Karpas-422 (cell line): ENCODE measurements at regions not wholly inside any gene's neighbourhood (a gene's known extent, or its start where the extent isn't known, plus 50 kb on each side); places are given as distances from the start of the nearest gene placed in this dataset.
"Not testable (repeated sequence)": the region's sequence is repeated elsewhere in the genome, so short reads cannot be mapped to it uniquely, and the experiment has no call there.

Experiments used
- DNase-seq: peaks from one replicate; pipeline ENCODE4 v3.0.0-alpha.2; 2015
- H2AFZ ChIP-seq: fragments of 200-600 bp; sonication (generic); 2 replicates; pipeline ENCODE4 v1.6.1; 2014; ENCODE audit warnings: antibody characterized with exemption, low read length, mixed read lengths
- H3K27ac ChIP-seq: fragments of 200-600 bp; sonication (generic); 2 replicates; pipeline ENCODE4 v1.5.1; 2014; ENCODE audit warnings: mild to moderate bottlenecking, low read length, moderate library complexity
- H3K27me3 ChIP-seq: fragments of 200-600 bp; sonication (generic); 2 replicates; pipeline ENCODE4 v1.6.1; 2014; ENCODE audit warnings: low read length, mixed read lengths
- H3K36me3 ChIP-seq: fragments of 200-600 bp; sonication (generic); 2 replicates; pipeline ENCODE4 v1.6.1; 2014; ENCODE audit warnings: low read length, mixed read lengths; ENCODE audit not compliant: insufficient read depth
- H3K4me1 ChIP-seq: fragments of 200-600 bp; sonication (generic); 2 replicates; pipeline ENCODE4 v1.6.1; 2014; ENCODE audit warnings: mild to moderate bottlenecking, low read length, mixed read lengths
- H3K4me2 ChIP-seq: fragments of 200-600 bp; sonication (generic); 2 replicates; pipeline ENCODE4 v1.6.1; 2014; ENCODE audit warnings: low read length, low read depth, mild to moderate bottlenecking; ENCODE audit not compliant: poor library complexity, severe bottlenecking
- H3K4me3 ChIP-seq: fragments of 200-600 bp; sonication (generic); 2 replicates; pipeline ENCODE4 v1.5.1; 2014; ENCODE audit warnings: mild to moderate bottlenecking, antibody characterized with exemption, low read length, mixed read lengths
- H3K79me2 ChIP-seq: fragments of 200-600 bp; sonication (generic); 2 replicates; pipeline ENCODE4 v1.6.1; 2014; ENCODE audit warnings: mild to moderate bottlenecking, low read length, mixed read lengths
- H3K9ac ChIP-seq: fragments of 200-600 bp; sonication (generic); 2 replicates; pipeline ENCODE4 v1.6.0; 2014; ENCODE audit warnings: low read length
- H3K9me2 ChIP-seq: fragments of 200-600 bp; sonication (generic), shearing (Covaris generic); replicated peaks from 2 replicates; pipeline ENCODE4 v1.6.0; 2014; ENCODE audit warnings: mild to moderate bottlenecking, low read length, moderate library complexity; ENCODE audit not compliant: insufficient read depth
- H3K9me3 ChIP-seq: fragments of 300-700, 200-600 bp; sonication (generic); 2 replicates; pipeline ENCODE4 v1.6.1; 2014; ENCODE audit warnings: low read length, mixed read lengths
- H4K20me1 ChIP-seq: fragments of 200-600 bp; sonication (generic); 2 replicates; pipeline ENCODE4 v1.6.1; 2014; ENCODE audit warnings: mild to moderate bottlenecking, antibody characterized with exemption, low read length, low read depth; ENCODE audit not compliant: insufficient read depth

DNA sequence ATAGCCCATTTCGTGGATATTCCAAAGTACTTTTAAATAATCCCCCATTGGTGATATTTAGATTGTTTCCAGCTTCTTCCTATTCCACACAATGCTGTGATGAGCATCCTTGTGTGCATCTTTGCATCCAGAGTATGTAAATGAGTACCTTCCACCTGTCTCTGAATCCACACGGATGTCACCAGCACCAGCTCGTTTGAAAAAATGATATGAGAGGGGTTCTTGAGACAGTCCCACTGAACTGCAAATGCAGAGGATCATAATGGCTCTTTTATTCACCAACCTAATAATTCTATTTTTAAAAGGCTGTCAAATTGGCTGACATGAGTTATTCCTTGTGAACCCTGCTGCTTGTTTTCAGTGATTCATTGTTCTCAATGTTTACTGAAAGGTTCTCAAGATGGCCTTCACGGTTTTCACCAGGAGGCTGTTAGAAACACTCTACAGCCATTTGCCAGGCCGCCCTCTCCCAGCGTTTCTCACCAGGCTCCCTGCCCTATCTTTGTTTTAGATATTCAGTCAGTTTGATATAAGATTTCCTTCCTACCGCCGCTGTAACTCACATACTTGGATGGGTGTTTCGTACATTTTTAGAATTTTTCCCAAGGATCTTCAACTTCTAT, 96.7 kb upstream of the PTPRG start:
- Histone ChIP-seq H3K4me3 (no peak overlapping the region), H3K4me2 (no peak overlapping the region), H3K9me2 (no peaks in the 10 kb centered on the region), H3K27me3 (no peaks in the 10 kb centered on the region), H3K4me1 (no peaks in the 10 kb centered on the region), H3K9ac (no peak overlapping the region), H3K27ac (no peak overlapping the region), H3K36me3 (no peaks in the 10 kb centered on the region), H4K20me1 (no peaks in the 10 kb centered on the region), H2AFZ (no peak overlapping the region), H3K9me3 (peaks cover 18% of the 10 kb centered on the region), H3K79me2 (no peaks in the 10 kb centered on the region)
- DNase-seq: no peak

- H3K27me3 ChIP-seq: no peaks in the 10 kb centered on the region
- no peaks in the 10 kb centered on the region for H3K79me2 ChIP-seq
- no peak overlapping the region for H3K4me3 ChIP-seq
- no peak for DNase-seq
- no peak overlapping the region for H3K27ac ChIP-seq
- no peaks in the 10 kb centered on the region for H3K4me1 ChIP-seq
- no peak overlapping the region for H2AFZ ChIP-seq
- H3K9me3 ChIP-seq: peaks cover 15% of the 10 kb centered on the region
- no peaks in the 10 kb centered on the region for H4K20me1 ChIP-seq
- no peaks in the 10 kb centered on the region for H3K9me2 ChIP-seq
- H3K4me2 ChIP-seq: no peak overlapping the region
- no peak overlapping the region for H3K9ac ChIP-seq
- no peaks in the 10 kb centered on the region for H3K36me3 ChIP-seq
Measured at GRCh38 chr3:61466357-61466756, 95.0 kb upstream of the PTPRG start.

DNA sequence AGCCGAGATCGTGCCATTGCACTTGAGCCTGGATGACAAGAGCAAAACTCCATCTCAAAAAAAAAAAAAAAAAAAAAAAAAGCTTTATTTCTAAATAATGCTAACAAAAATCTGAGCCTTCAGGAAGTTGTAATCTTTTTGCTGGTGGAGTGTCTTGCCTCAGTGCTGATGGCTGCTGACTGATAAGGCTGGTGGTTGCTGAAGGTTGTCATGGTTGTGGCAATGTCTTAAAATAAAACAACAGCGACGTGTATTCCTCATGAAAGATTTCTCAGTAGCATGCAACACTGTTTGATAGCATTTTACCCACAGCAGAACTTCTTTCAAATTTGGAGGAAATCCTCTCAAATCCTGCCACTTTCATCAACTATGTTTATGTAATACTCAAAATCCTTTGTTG, 77.4 kb upstream of the PTPRG start:
- Histone ChIP-seq H4K20me1 (no peaks in the 10 kb centered on the region), H3K36me3 (no peaks in the 10 kb centered on the region), H2AFZ (no peak overlapping the region), H3K9me3 (peaks cover 5% of the 10 kb centered on the region), H3K4me2 (no peak overlapping the region), H3K27ac (no peak overlapping the region), H3K27me3 (no peaks in the 10 kb centered on the region), H3K79me2 (no peaks in the 10 kb centered on the region), H3K9me2 (no peaks in the 10 kb centered on the region), H3K4me1 (no peaks in the 10 kb centered on the region), H3K9ac (no peak overlapping the region), H3K4me3 (no peak overlapping the region)
- DNase-seq: no peak

DNA sequence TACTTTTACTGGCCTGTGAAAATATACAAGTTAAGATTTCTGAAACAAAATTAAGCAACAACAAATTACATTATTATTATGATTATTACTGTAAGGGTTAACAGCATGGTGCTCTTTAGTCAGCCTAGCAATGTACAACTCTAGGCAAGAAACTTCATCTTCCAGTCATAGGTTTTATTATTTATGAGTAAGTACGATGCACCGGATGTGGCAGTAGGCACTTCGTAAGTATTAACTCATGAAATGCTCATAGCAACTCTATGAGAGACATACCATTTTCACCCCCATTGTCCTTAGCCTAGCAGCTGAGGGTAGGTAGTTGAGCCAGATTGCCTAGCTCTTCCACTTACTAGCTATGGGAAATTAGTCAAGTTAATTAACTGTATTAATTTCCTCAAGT, 68.0 kb upstream of the PTPRG start:
- no peaks in the 10 kb centered on the region for H3K27me3 ChIP-seq

DNA sequence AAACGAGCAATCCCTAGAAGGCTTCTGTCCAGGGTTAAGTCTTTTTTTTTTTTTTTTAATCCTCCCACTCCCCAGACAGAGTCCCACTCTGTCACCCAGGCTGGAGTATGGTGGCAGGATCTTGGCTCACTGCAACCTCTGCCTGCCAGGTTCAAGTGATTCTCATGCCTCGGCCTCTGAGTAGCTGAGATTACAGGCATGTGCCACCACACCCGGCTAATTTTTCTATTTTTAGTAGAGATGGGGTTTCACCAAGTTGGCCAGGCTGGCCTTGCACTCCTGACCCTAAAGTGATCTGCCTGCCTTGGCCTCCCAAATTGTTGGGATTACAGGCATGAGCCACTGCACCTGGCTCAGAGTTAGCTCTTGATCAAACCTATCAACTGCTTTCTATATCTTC, 67.1 kb upstream of the PTPRG start:
- not testable (repeated sequence) for H3K4me3 ChIP-seq, H3K27ac ChIP-seq, H3K9ac ChIP-seq, H2AFZ ChIP-seq, H4K20me1 ChIP-seq, H3K4me2 ChIP-seq, H3K36me3 ChIP-seq, H3K79me2 ChIP-seq, H3K4me1 ChIP-seq, DNase-seq, H3K9me2 ChIP-seq, H3K27me3 ChIP-seq
- H3K9me3 ChIP-seq: peaks cover 20% of the 10 kb centered on the region

More for the DNA sequence above, 68.0 kb upstream of the PTPRG start:
- no peak overlapping the region for H3K4me3 ChIP-seq
- H2AFZ ChIP-seq: no peak overlapping the region
- H3K36me3 ChIP-seq: no peaks in the 10 kb centered on the region
- H3K9me3 ChIP-seq: peaks cover 14% of the 10 kb centered on the region
- H3K4me2 ChIP-seq: no peak overlapping the region
- no peaks in the 10 kb centered on the region for H3K9me2 ChIP-seq
- no peaks in the 10 kb centered on the region for H4K20me1 ChIP-seq
- DNase-seq: no peak
- no peak overlapping the region for H3K9ac ChIP-seq
- H3K27ac ChIP-seq: no peak overlapping the region
- H3K4me1 ChIP-seq: no peaks in the 10 kb centered on the region
- no peaks in the 10 kb centered on the region for H3K79me2 ChIP-seq

DNA sequence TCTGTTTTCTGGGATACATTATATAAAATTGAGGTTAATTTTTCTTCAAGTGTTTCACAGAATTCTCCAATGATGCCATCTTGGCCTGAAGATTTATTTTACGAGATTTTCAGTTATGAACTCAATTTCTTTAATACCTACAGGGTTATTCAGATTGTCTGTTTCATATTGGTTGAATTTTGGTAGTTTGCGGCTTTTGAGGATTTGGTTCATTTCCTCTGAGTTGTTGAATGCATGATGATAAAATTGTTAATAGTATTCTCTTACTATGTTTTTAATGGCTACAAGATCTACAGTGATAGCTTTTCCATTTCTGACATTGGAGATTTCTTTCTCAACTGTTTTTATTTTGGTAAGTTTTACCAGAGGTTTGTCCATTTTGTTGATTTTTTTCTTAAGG, 63.9 kb upstream of the PTPRG start:
- DNase-seq: no peak
- no peaks in the 10 kb centered on the region for H3K4me1 ChIP-seq

DNA sequence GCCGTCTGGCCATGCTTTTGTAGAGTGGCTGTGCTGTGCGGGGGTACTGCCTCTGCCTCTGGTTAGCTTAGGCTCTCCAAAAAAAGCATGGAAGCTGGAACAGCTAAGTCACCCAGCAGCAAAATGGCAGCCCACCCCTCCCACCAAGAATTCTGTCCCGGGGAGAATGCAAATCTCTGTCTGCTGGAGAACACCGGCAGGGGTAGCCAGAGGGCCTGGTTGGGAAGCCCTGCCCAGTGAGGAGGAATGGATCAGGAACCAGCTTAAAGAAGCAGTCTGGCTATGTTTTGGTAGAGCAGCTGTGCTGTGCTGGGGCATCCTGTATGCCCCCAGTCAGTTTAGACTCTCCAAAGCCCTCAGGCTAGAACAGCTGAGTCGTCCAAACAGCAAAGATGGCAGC, 56.2 kb upstream of the PTPRG start:
- no peak overlapping the region for H3K27ac ChIP-seq
- H3K9me3 ChIP-seq: peaks cover 11% of the 10 kb centered on the region
- no peak overlapping the region for H3K9ac ChIP-seq
- no peaks in the 10 kb centered on the region for H3K4me1 ChIP-seq
- no peak for DNase-seq
- H3K4me3 ChIP-seq: no peak overlapping the region
- no peaks in the 10 kb centered on the region for H3K79me2 ChIP-seq
- H3K9me2 ChIP-seq: no peaks in the 10 kb centered on the region
- H4K20me1 ChIP-seq: no peaks in the 10 kb centered on the region
- no peak overlapping the region for H3K4me2 ChIP-seq
- no peak overlapping the region for H2AFZ ChIP-seq
- no peaks in the 10 kb centered on the region for H3K36me3 ChIP-seq
- H3K27me3 ChIP-seq: no peaks in the 10 kb centered on the region

More for the DNA sequence above, 63.9 kb upstream of the PTPRG start:
- Histone ChIP-seq H3K4me3 (no peak overlapping the region), H3K9me2 (no peaks in the 10 kb centered on the region), H3K79me2 (no peaks in the 10 kb centered on the region), H3K36me3 (no peaks in the 10 kb centered on the region), H3K4me2 (no peak overlapping the region), H3K9ac (no peak overlapping the region), H3K9me3 (peaks cover 14% of the 10 kb centered on the region), H3K27me3 (no peaks in the 10 kb centered on the region), H2AFZ (no peak overlapping the region), H4K20me1 (no peaks in the 10 kb centered on the region), H3K27ac (no peak overlapping the region)

DNA sequence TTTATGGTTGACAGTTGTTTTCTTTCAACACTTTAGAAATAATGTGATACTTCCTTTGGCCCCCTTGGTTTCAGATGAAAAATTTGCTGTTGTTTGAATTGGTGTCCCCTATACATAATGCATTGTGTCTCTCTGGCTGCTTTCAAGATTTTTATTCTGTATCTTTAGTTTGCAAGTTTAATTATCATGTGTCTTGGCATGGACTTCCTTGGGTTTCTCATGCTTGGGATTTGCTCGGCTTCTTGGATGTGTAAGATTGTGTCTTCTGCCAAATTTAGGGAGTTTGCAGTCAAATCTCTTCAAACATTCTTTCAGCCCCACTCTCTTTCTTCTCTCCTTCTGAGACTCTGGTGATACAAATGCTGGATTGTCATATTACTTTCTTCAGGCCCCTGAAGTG, 53.4 kb upstream of the PTPRG start:
- Histone ChIP-seq H3K79me2 (no peaks in the 10 kb centered on the region), H3K9me3 (peaks cover 11% of the 10 kb centered on the region), H3K9ac (no peak overlapping the region), H3K27ac (no peak overlapping the region), H2AFZ (no peak overlapping the region), H3K4me1 (no peaks in the 10 kb centered on the region), H3K36me3 (no peaks in the 10 kb centered on the region), H3K4me3 (no peak overlapping the region), H3K9me2 (no peaks in the 10 kb centered on the region), H4K20me1 (no peaks in the 10 kb centered on the region), H3K27me3 (no peaks in the 10 kb centered on the region), H3K4me2 (no peak overlapping the region)
- no peak for DNase-seq
